Stimulated activated CD4-positive, alpha-beta T cell treated with anti-CD3 and anti-CD28 coated beads, Interleukin-4, amount 100 ng/mL, for 1 hour (primary cell): ENCODE measurements at regions not wholly inside any gene's neighbourhood (a gene's known extent, or its start where the extent isn't known, plus 50 kb on each side); places are given as distances from the start of the nearest gene placed in this dataset.
"Not testable (repeated sequence)": the region's sequence is repeated elsewhere in the genome, so short reads cannot be mapped to it uniquely, and the experiment has no call there.

Source experiments
- DNase-seq: peaks from one replicate; pipeline ENCODE4 v3.0.0-alpha.2; 2020

GRCh38 chr14:71242237-71242748 is 335.0 kb downstream of the PCNX1 start:
- DNase-seq: no peak

GRCh38 chr14:71243697-71244096 is 336.4 kb downstream of the PCNX1 start:
- no peak for DNase-seq

- DNase-seq: no peak
Observed at GRCh38 chr14:71244341-71244740, 337.1 kb downstream of the PCNX1 start.

- no peak for DNase-seq
Observed at GRCh38 chr14:71245659-71246361, 338.6 kb downstream of the PCNX1 start.

GRCh38 chr14:71246539-71246938 is 339.3 kb downstream of the PCNX1 start:
- DNase-seq: no peak

- DNase-seq: no peak
Observed at GRCh38 chr14:71247106-71247505, 339.8 kb downstream of the PCNX1 start.

GRCh38 chr14:71248194-71248593 is 340.9 kb downstream of the PCNX1 start:
- no peak for DNase-seq

GRCh38 chr14:71250347-71250746 is 343.1 kb downstream of the PCNX1 start:
- no peak for DNase-seq

GRCh38 chr14:71250791-71251190 is 343.5 kb downstream of the PCNX1 start:
- no peak for DNase-seq

- not testable (repeated sequence) for DNase-seq
Observed at GRCh38 chr14:71254091-71254719, 346.9 kb downstream of the PCNX1 start.

GRCh38 chr14:71261206-71261605 is 353.9 kb downstream of the PCNX1 start:
- DNase-seq: no peak

- no peak for DNase-seq
Observed at GRCh38 chr14:71262441-71262840, 355.2 kb downstream of the PCNX1 start.

- DNase-seq: no peak
Observed at GRCh38 chr14:71264260-71264659, 357.0 kb downstream of the PCNX1 start.

GRCh38 chr14:71267007-71267513 is 359.8 kb downstream of the PCNX1 start:
- no peak for DNase-seq

- DNase-seq: no peak
Observed at GRCh38 chr14:71267691-71268090, 360.4 kb downstream of the PCNX1 start.

GRCh38 chr14:71270111-71270510 is 362.9 kb downstream of the PCNX1 start:
- no peak for DNase-seq

- DNase-seq: no peak
Observed at GRCh38 chr14:71271166-71271945, 364.1 kb downstream of the PCNX1 start.

- no peak for DNase-seq
Observed at GRCh38 chr14:71273366-71273765, 366.1 kb downstream of the PCNX1 start.

- no peak for DNase-seq
Observed at GRCh38 chr14:71284048-71284447, 376.8 kb downstream of the PCNX1 start.

GRCh38 chr14:71286126-71286525 is 378.9 kb downstream of the PCNX1 start:
- DNase-seq: no peak

- DNase-seq: no peak
Observed at GRCh38 chr14:71287567-71287966, 380.3 kb downstream of the PCNX1 start.

GRCh38 chr14:71289536-71289935 is 382.3 kb downstream of the PCNX1 start:
- no peak for DNase-seq

GRCh38 chr14:71290301-71290700 is 383.0 kb downstream of the PCNX1 start:
- DNase-seq: no peak
